Neural progenitor cell (in vitro differentiated cells): ENCODE measurements at regions not wholly inside any gene's neighbourhood (a gene's known extent, or its start where the extent isn't known, plus 50 kb on each side); places are given as distances from the start of the nearest gene placed in this dataset.

Source experiments
- DNase-seq: peaks from one replicate; pipeline ENCODE4 v3.0.0-alpha.2; 2016; ENCODE audit warnings: low spot score
- H2AFZ ChIP-seq: fragments of 200-600 bp; sonication (generic); replicated peaks from 2 replicates; pipeline ENCODE4 v1.6.1; 2016; ENCODE audit warnings: antibody characterized with exemption
- H3F3A ChIP-seq: fragments of 200-600 bp; sonication (generic); 2 replicates; pipeline ENCODE4 v1.6.1; 2016; ENCODE audit warnings: antibody characterized with exemption, low read depth
- H3K27ac ChIP-seq: fragments of 200-600 bp; sonication (generic); 2 replicates; pipeline ENCODE4 v1.5.1; 2016; ENCODE audit warnings: mild to moderate bottlenecking
- H3K27me3 ChIP-seq: fragments of 200-600 bp; sonication (generic); 2 replicates; pipeline ENCODE4 v1.6.1; 2016; ENCODE audit warnings: mild to moderate bottlenecking, moderate library complexity
- H3K36me3 ChIP-seq: fragments of 200-600 bp; sonication (generic); 2 replicates; pipeline ENCODE4 v1.5.1; 2016
- H3K4me1 ChIP-seq: fragments of 200-600 bp; sonication (generic); 2 replicates; pipeline ENCODE4 v1.6.1; 2016; ENCODE audit warnings: mixed run types
- H3K4me2 ChIP-seq: fragments of 200-600 bp; sonication (generic); 2 replicates; pipeline ENCODE4 v1.6.1; 2016
- H3K4me3 ChIP-seq: fragments of 200-600 bp; sonication (generic); 2 replicates; pipeline ENCODE4 v1.5.1; 2016
- H3K79me2 ChIP-seq: fragments of 200-600 bp; sonication (generic); 2 replicates; pipeline ENCODE4 v1.6.1; 2016; ENCODE audit warnings: low read depth
- H3K9ac ChIP-seq: fragments of 200-600 bp; sonication (generic); 2 replicates; pipeline ENCODE4 v1.6.1; 2016
- H3K9me3 ChIP-seq: fragments of 200-600 bp; sonication (generic); 2 replicates; pipeline ENCODE4 v1.5.1; 2016; ENCODE audit warnings: low read depth
- H4K20me1 ChIP-seq: fragments of 200-600 bp; sonication (generic); 2 replicates; pipeline ENCODE4 v1.6.1; 2016; ENCODE audit warnings: low read depth
- H3K27ac Mint-ChIP-seq: 3 replicates; pipeline ENCODE4 v1.8.0; 2021; ENCODE audit warnings: mixed read lengths
- H3K27me3 Mint-ChIP-seq: 2 replicates; pipeline ENCODE4 v1.8.0; 2022; ENCODE audit warnings: low read depth, mild to moderate bottlenecking, inconsistent platforms, moderate library complexity, mixed read lengths; ENCODE audit not compliant: insufficient read depth
- H3K36me3 Mint-ChIP-seq: 3 replicates; pipeline ENCODE4 v1.8.0; 2021; ENCODE audit warnings: mixed read lengths
- H3K4me1 Mint-ChIP-seq: 3 replicates; pipeline ENCODE4 v1.8.0; 2021; ENCODE audit warnings: mixed read lengths
- H3K4me3 Mint-ChIP-seq: 3 replicates; pipeline ENCODE4 v1.8.0; 2021; ENCODE audit warnings: mild to moderate bottlenecking, moderate library complexity, mixed read lengths
- H3K9me3 Mint-ChIP-seq: 3 replicates; pipeline ENCODE4 v1.8.0; 2020; ENCODE audit warnings: mixed read lengths
- CTCF ChIP-seq: fragments of 200-600 bp; sonication (generic); IDR thresholded peaks from 2 replicates; pipeline ENCODE4 v1.5.1; 2017; ENCODE audit warnings: antibody characterized with exemption, mild to moderate bottlenecking
- EZH2 ChIP-seq: fragments of 200-600 bp; sonication (generic); IDR thresholded peaks from 2 replicates; pipeline ENCODE4 v1.6.1; 2017; ENCODE audit warnings: antibody characterized with exemption, mild to moderate bottlenecking, moderate library complexity
- EZH2phosphoT487 ChIP-seq: fragments of 200-600 bp; sonication (generic); IDR thresholded peaks from 2 replicates; pipeline ENCODE4 v1.6.1; 2017; ENCODE audit warnings: antibody characterized with exemption

- Mint-ChIP-seq H3K4me3 (no peak overlapping the region), H3K4me1 (no peaks in the 10 kb centered on the region), H3K27ac (no peak overlapping the region), H3K27me3 (no peaks in the 10 kb centered on the region), H3K9me3 (no peaks in the 10 kb centered on the region), H3K36me3 (no peaks in the 10 kb centered on the region)
- Histone ChIP-seq H4K20me1 (no peaks in the 10 kb centered on the region), H3K27me3 (no peaks in the 10 kb centered on the region), H3K4me2 (no peak overlapping the region), H2AFZ (no peak overlapping the region), H3K9ac (no peak overlapping the region), H3K27ac (no peak overlapping the region), H3K9me3 (no peaks in the 10 kb centered on the region), H3F3A (no peaks in the 10 kb centered on the region), H3K79me2 (no peaks in the 10 kb centered on the region), H3K36me3 (no peaks in the 10 kb centered on the region), H3K4me1 (no peaks in the 10 kb centered on the region), H3K4me3 (no peak overlapping the region)
- no peak for DNase-seq
- TF ChIP-seq EZH2 (no peak), EZH2phosphoT487 (no peak), CTCF (no peak)
Measured at GRCh38 chr12:81998761-81999378, 239.7 kb upstream of the PPFIA2 start.

GRCh38 chr12:81992461-81992860, 233.3 kb upstream of the PPFIA2 start:
- Histone ChIP-seq H3K27me3 (no peaks in the 10 kb centered on the region), H3K4me2 (no peak overlapping the region), H3K36me3 (no peaks in the 10 kb centered on the region), H2AFZ (peak overlapping the region; percentile 2), H3K9me3 (no peaks in the 10 kb centered on the region), H3K9ac (no peak overlapping the region), H3K79me2 (no peaks in the 10 kb centered on the region), H4K20me1 (no peaks in the 10 kb centered on the region), H3K27ac (no peak overlapping the region), H3K4me3 (no peak overlapping the region), H3K4me1 (no peaks in the 10 kb centered on the region), H3F3A (no peaks in the 10 kb centered on the region)
- H3K36me3 Mint-ChIP-seq = no peaks in the 10 kb centered on the region
- H3K9me3 Mint-ChIP-seq = no peaks in the 10 kb centered on the region
- peak overlapping the region; percentile 30 for H3K27ac Mint-ChIP-seq
- no peaks in the 10 kb centered on the region for H3K4me1 Mint-ChIP-seq
- peaks cover 3% of the 10 kb centered on the region for H3K27me3 Mint-ChIP-seq
- peak; percentile 59 for DNase-seq
- TF ChIP-seq EZH2 (no peak), EZH2phosphoT487 (no peak), CTCF (peak; percentile 55)
- no peak overlapping the region for H3K4me3 Mint-ChIP-seq

- Histone ChIP-seq H3K79me2 (no peaks in the 10 kb centered on the region), H3K27me3 (no peaks in the 10 kb centered on the region), H2AFZ (no peak overlapping the region), H3K4me2 (no peak overlapping the region), H3K27ac (no peak overlapping the region), H4K20me1 (no peaks in the 10 kb centered on the region), H3K4me3 (no peak overlapping the region), H3K4me1 (no peaks in the 10 kb centered on the region), H3K36me3 (no peaks in the 10 kb centered on the region), H3K9me3 (no peaks in the 10 kb centered on the region), H3F3A (no peaks in the 10 kb centered on the region), H3K9ac (no peak overlapping the region)
- no peak for DNase-seq
- Mint-ChIP-seq H3K36me3 (no peaks in the 10 kb centered on the region), H3K27ac (no peak overlapping the region), H3K9me3 (no peaks in the 10 kb centered on the region), H3K4me1 (no peaks in the 10 kb centered on the region), H3K27me3 (peaks cover 3% of the 10 kb centered on the region), H3K4me3 (no peak overlapping the region)
- no peak for TF ChIP-seq EZH2phosphoT487
- no peak for TF ChIP-seq CTCF
- no peak for TF ChIP-seq EZH2
Measured at GRCh38 chr12:81991868-81992267, 232.7 kb upstream of the PPFIA2 start.
